Nephron progenitor cell (in vitro differentiated cells): ENCODE measurements at regions not wholly inside any gene's neighbourhood (a gene's known extent, or its start where the extent isn't known, plus 50 kb on each side); places are given as distances from the start of the nearest gene placed in this dataset.

ENCODE experiments used
- DNase-seq: peaks from one replicate; pipeline ENCODE4 v3.0.0; 2021
- H3K27ac Mint-ChIP-seq: 2 replicates; pipeline ENCODE4 v1.8.0; 2021; ENCODE audit warnings: mild to moderate bottlenecking, moderate library complexity, mixed read lengths
- H3K27me3 Mint-ChIP-seq: 2 replicates; pipeline ENCODE4 v1.8.0; 2021; ENCODE audit warnings: mild to moderate bottlenecking, low read depth, mixed read lengths; ENCODE audit not compliant: poor library complexity
- H3K36me3 Mint-ChIP-seq: 2 replicates; pipeline ENCODE4 v1.8.0; 2021; ENCODE audit warnings: low read depth, mixed read lengths
- H3K4me1 Mint-ChIP-seq: 2 replicates; pipeline ENCODE4 v1.8.0; 2021; ENCODE audit warnings: mixed read lengths
- H3K4me3 Mint-ChIP-seq: 2 replicates; pipeline ENCODE4 v1.8.0; 2021; ENCODE audit warnings: mild to moderate bottlenecking, moderate library complexity, mixed read lengths
- H3K9me3 Mint-ChIP-seq: 2 replicates; pipeline ENCODE4 v1.8.0; 2021; ENCODE audit warnings: mild to moderate bottlenecking, moderate library complexity, mixed read lengths
- CTCF ChIP-seq: fragments of 200-600 bp; sonication (generic); IDR thresholded peaks from 2 replicates; pipeline ENCODE4 v1.5.0; 2021; ENCODE audit warnings: antibody characterized with exemption

GRCh38 chr17:79527306-79527705, 83.5 kb downstream of the RBFOX3 start:
- Mint-ChIP-seq H3K27ac (no peak overlapping the region), H3K9me3 (no peaks in the 10 kb centered on the region), H3K4me1 (peaks cover 47% of the 10 kb centered on the region)

GRCh38 chr17:79525793-79526677, 84.8 kb downstream of the RBFOX3 start:
- no peaks in the 10 kb centered on the region for H3K36me3 Mint-ChIP-seq
- no peak overlapping the region for H3K4me3 Mint-ChIP-seq
- H3K9me3 Mint-ChIP-seq: no peaks in the 10 kb centered on the region
- no peak for DNase-seq
- peaks cover 5% of the 10 kb centered on the region for H3K27me3 Mint-ChIP-seq
- TF ChIP-seq CTCF: no peak
- H3K4me1 Mint-ChIP-seq: peaks cover 36% of the 10 kb centered on the region
- H3K27ac Mint-ChIP-seq: no peak overlapping the region

More at GRCh38 chr17:79527306-79527705, 83.5 kb downstream of the RBFOX3 start:
- Mint-ChIP-seq H3K4me3 (no peak overlapping the region), H3K27me3 (peaks cover 8% of the 10 kb centered on the region), H3K36me3 (no peaks in the 10 kb centered on the region)
- no peak for DNase-seq
- no peak for TF ChIP-seq CTCF

GRCh38 chr17:79524213-79525187, 86.4 kb downstream of the RBFOX3 start:
- Mint-ChIP-seq H3K4me3 (peak overlapping the region; percentile 61), H3K36me3 (no peaks in the 10 kb centered on the region), H3K9me3 (no peaks in the 10 kb centered on the region), H3K27ac (peak overlapping the region; percentile 88), H3K27me3 (peaks cover 5% of the 10 kb centered on the region), H3K4me1 (peaks cover 30% of the 10 kb centered on the region)
- DNase-seq: no peak
- no peak for TF ChIP-seq CTCF

- peaks cover 35% of the 10 kb centered on the region for H3K4me1 Mint-ChIP-seq
- no peak for TF ChIP-seq CTCF
- no peak overlapping the region for H3K4me3 Mint-ChIP-seq
- no peak for DNase-seq
- H3K27ac Mint-ChIP-seq: no peak overlapping the region
- H3K27me3 Mint-ChIP-seq: peaks cover 5% of the 10 kb centered on the region
- H3K9me3 Mint-ChIP-seq: no peaks in the 10 kb centered on the region
- H3K36me3 Mint-ChIP-seq: no peaks in the 10 kb centered on the region
These were observed 88.4 kb downstream of the RBFOX3 start for GRCh38 chr17:79522414-79522813.

GRCh38 chr17:79521225-79521624, 89.6 kb downstream of the RBFOX3 start:
- H3K36me3 Mint-ChIP-seq: no peaks in the 10 kb centered on the region
- DNase-seq: no peak
- peaks cover 40% of the 10 kb centered on the region for H3K4me1 Mint-ChIP-seq
- H3K4me3 Mint-ChIP-seq: no peak overlapping the region
- no peak for TF ChIP-seq CTCF
- no peaks in the 10 kb centered on the region for H3K27me3 Mint-ChIP-seq
- H3K9me3 Mint-ChIP-seq: no peaks in the 10 kb centered on the region
- no peak overlapping the region for H3K27ac Mint-ChIP-seq
